GM19240 (cell line): ENCODE measurements at regions not wholly inside any gene's neighbourhood (a gene's known extent, or its start where the extent isn't known, plus 50 kb on each side); places are given as distances from the start of the nearest gene placed in this dataset.

ENCODE experiments used
- DNase-seq: peaks from one replicate; pipeline ENCODE4 v3.0.0; 2011; ENCODE audit warnings: low spot score; ENCODE audit not compliant: insufficient read length

- DNase-seq: no peak
Measured at GRCh38 chr1:10962483-10962882, 50.0 kb upstream of the TARDBP start.
